SU-DHL-6 (cell line): ENCODE measurements at regions not wholly inside any gene's neighbourhood (a gene's known extent, or its start where the extent isn't known, plus 50 kb on each side); places are given as distances from the start of the nearest gene placed in this dataset.
"Not testable (repeated sequence)": the region's sequence is repeated elsewhere in the genome, so short reads cannot be mapped to it uniquely, and the experiment has no call there.

Experiments
- EZH2phosphoT487 ChIP-seq: fragments of 200-600 bp; sonication (generic), shearing (Covaris generic); conservative IDR thresholded peaks from 2 replicates; pipeline ENCODE4 v1.6.1; 2018; ENCODE audit warnings: mild to moderate bottlenecking, antibody characterized with exemption, low read length, moderate library complexity, mixed read lengths
- TF ChIP-seq, protein P1 (sequence below): fragments of 200-600 bp; sonication (generic); IDR thresholded peaks from one replicate; pipeline ENCODE4 v1.5.1; 2017; ENCODE audit warnings: antibody characterized with exemption, mild to moderate bottlenecking, low read length, moderate library complexity; ENCODE audit not compliant: insufficient read depth, poor library complexity, severe bottlenecking

DNA sequence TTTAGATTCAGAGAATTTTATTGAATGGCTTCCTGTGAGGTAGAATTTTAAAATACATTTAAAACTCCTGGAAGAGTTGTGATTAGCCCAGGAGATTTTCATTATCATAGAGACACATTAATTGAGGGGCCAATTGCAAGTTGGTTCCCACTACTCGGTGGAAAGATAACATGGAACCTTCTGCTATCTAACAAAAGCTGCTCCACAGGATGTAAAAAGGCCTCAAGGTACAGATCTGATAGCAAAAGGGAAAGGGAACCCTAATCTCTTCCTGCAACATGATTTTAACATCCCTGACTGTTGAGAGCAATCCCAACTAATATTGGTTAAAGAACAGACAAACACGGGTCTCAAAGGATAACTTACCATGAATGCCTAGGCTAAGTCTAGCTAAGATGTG, 312.3 kb downstream of the TUBA3C start:
- TF ChIP-seq, protein P1, sequence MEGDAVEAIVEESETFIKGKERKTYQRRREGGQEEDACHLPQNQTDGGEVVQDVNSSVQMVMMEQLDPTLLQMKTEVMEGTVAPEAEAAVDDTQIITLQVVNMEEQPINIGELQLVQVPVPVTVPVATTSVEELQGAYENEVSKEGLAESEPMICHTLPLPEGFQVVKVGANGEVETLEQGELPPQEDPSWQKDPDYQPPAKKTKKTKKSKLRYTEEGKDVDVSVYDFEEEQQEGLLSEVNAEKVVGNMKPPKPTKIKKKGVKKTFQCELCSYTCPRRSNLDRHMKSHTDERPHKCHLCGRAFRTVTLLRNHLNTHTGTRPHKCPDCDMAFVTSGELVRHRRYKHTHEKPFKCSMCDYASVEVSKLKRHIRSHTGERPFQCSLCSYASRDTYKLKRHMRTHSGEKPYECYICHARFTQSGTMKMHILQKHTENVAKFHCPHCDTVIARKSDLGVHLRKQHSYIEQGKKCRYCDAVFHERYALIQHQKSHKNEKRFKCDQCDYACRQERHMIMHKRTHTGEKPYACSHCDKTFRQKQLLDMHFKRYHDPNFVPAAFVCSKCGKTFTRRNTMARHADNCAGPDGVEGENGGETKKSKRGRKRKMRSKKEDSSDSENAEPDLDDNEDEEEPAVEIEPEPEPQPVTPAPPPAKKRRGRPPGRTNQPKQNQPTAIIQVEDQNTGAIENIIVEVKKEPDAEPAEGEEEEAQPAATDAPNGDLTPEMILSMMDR: not testable (repeated sequence)
- not testable (repeated sequence) for TF ChIP-seq EZH2phosphoT487
